GM12872 (cell line): ENCODE measurements at regions not wholly inside any gene's neighbourhood (a gene's known extent, or its start where the extent isn't known, plus 50 kb on each side); places are given as distances from the start of the nearest gene placed in this dataset.

Experiments
- CTCF ChIP-seq: IDR thresholded peaks from 3 replicates; pipeline ENCODE4 v1.5.1; 2011; ENCODE audit warnings: low read depth, mild to moderate bottlenecking, low read length, moderate library complexity; ENCODE audit not compliant: insufficient read depth

DNA sequence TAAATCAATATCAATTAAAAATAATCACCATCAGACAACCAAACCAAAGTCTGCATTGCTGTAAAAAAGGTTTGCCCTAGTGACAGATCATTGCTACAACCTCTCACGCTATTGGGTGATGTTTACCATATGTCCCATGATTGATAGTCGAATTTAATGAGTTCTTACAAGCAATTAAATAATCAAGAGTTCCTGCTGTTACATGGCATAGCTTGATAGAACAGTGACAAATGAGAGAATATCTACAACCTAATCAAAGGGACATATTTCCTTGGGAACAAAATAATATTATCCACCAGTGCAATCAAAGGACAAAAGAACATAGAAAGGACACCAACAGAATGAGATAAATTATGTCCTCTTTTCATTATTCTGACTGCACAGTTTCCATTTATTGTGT, 387.4 kb downstream of the ETV1 start:
- no peak for TF ChIP-seq CTCF

GRCh38 chr7:13603016-13603415, 386.4 kb downstream of the ETV1 start:
- TF ChIP-seq CTCF: no peak

DNA sequence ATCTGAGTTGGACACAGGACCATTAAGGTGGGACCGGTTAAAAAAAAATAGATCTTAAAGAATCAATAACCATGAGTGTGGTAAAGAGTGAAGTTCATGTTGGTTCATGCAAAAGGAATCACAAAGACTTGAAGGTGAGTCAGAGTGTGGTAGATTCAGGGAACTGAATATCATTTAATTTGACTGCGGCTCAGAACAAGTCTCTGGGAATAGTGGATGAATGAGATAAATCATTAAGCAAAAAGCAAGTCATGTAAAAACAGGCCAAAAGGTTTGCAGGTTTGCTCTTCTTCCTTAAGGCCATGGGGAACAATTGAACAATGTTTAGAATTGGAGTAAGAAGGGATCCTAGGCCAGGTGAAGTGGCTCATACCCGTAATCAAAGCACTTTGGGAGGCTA, 385.8 kb downstream of the ETV1 start:
- TF ChIP-seq CTCF: no peak

DNA sequence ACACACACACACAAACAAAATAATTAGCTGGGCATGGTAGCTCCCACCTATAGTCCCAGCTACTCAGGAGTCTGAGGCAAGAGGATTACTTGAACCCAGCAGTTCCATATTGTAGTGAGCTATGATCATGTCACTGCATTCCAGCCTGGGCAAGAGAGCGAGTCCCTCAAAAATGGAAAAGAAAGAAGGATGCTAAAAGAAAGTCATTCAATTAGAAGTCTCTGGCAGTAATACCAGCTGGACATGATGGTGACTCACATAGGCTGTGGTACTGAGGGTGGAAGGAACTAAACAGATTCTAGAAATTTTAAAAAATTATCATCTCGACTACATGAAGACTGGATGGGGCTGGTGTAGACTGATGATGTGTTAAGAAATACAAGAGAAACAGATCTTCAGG, 385.3 kb downstream of the ETV1 start:
- TF ChIP-seq CTCF: no peak

DNA sequence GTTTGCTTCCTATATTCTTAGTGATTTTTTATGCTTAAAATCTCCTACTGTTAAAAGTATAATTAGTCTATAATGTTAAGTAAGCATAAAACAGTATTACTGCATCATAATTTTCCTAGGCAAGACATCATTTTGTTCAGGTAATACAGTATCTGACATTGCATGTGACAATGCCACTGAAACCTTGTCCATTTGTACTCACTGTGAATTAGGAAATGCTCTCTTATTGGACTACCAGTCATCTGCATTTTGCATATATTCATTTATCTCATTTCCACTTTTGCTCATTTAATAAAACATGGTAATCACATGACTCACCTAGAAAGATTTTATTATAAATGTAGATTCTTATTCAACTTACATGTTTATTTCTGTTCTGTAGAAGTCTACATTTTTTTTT, 379.1 kb downstream of the ETV1 start:
- no peak for TF ChIP-seq CTCF

DNA sequence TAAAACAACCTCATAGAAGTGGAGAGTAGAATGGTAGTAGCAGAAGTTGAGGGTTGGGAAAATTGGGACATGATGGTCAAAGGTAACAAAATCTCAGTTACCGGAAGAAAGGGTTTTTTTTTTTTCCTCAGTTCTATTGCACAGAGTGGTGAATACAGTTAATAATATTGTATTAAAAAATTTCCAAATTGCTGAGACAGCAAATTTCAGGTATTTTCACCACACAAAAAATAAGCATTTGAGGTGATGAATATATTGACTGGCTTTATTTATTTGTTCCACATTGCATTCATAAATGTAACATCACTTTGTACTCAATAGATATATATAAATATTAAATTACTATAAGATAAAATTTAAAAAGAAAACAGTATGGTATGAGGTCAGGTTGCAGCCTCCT, 373.8 kb downstream of the ETV1 start:
- no peak for TF ChIP-seq CTCF

- TF ChIP-seq CTCF: no peak
Observed at GRCh38 chr7:13627455-13627854, 362.0 kb downstream of the ETV1 start.
